KG1 (cell line): ENCODE measurements at regions not wholly inside any gene's neighbourhood (a gene's known extent, or its start where the extent isn't known, plus 50 kb on each side); places are given as distances from the start of the nearest gene placed in this dataset.
"Not testable (repeated sequence)": the region's sequence is repeated elsewhere in the genome, so short reads cannot be mapped to it uniquely, and the experiment has no call there.

Source experiments
- DNase-seq: peaks from one replicate; lab custom pipeline; 2025; lab: John Stamatoyannopoulos, UW

- DNase-seq, result no peak
These were observed 300.1 kb downstream of the MYCN start for GRCh38 chr2:16240402-16240801.

GRCh38 chr2:16239296-16239850 lies 299.0 kb downstream of the MYCN start:
- no peak for DNase-seq

- DNase-seq, result no peak
These were observed 298.4 kb downstream of the MYCN start for GRCh38 chr2:16238786-16239185.

GRCh38 chr2:16238001-16238761 lies 297.8 kb downstream of the MYCN start:
- no peak for DNase-seq

- no peak for DNase-seq
These were observed 295.4 kb downstream of the MYCN start for GRCh38 chr2:16235747-16236146.

- DNase-seq, result not testable (repeated sequence)
These were observed 294.9 kb downstream of the MYCN start for GRCh38 chr2:16235291-16235690.

GRCh38 chr2:16228951-16229350 lies 288.6 kb downstream of the MYCN start:
- no peak for DNase-seq

- no peak for DNase-seq
These were observed 288.1 kb downstream of the MYCN start for GRCh38 chr2:16228471-16228870.

- no peak for DNase-seq
These were observed 287.6 kb downstream of the MYCN start for GRCh38 chr2:16227811-16228462.

- no peak for DNase-seq
These were observed 286.8 kb downstream of the MYCN start for GRCh38 chr2:16226943-16227664.

- DNase-seq, result no peak
These were observed 286.0 kb downstream of the MYCN start for GRCh38 chr2:16226381-16226780.

- DNase-seq, result no peak
These were observed 285.2 kb downstream of the MYCN start for GRCh38 chr2:16225545-16225944.

- no peak for DNase-seq
These were observed 284.7 kb downstream of the MYCN start for GRCh38 chr2:16225071-16225470.

GRCh38 chr2:16224298-16225045 lies 284.1 kb downstream of the MYCN start:
- no peak for DNase-seq

- DNase-seq, result no peak
These were observed 283.5 kb downstream of the MYCN start for GRCh38 chr2:16223841-16224177.

- no peak for DNase-seq
These were observed 283.0 kb downstream of the MYCN start for GRCh38 chr2:16223161-16223840.

GRCh38 chr2:16222326-16222725 lies 282.0 kb downstream of the MYCN start:
- no peak for DNase-seq

- DNase-seq, result no peak
These were observed 281.2 kb downstream of the MYCN start for GRCh38 chr2:16221461-16222010.

- DNase-seq, result no peak
These were observed 279.1 kb downstream of the MYCN start for GRCh38 chr2:16219292-16219975.

GRCh38 chr2:16218625-16219024 lies 278.3 kb downstream of the MYCN start:
- no peak for DNase-seq

GRCh38 chr2:16218161-16218560 lies 277.8 kb downstream of the MYCN start:
- no peak for DNase-seq
